MCF 10A (cell line): ENCODE measurements at regions not wholly inside any gene's neighbourhood (a gene's known extent, or its start where the extent isn't known, plus 50 kb on each side); places are given as distances from the start of the nearest gene placed in this dataset.
"Not testable (repeated sequence)": the region's sequence is repeated elsewhere in the genome, so short reads cannot be mapped to it uniquely, and the experiment has no call there.

Experiments used
- BruUV-seq: library from RNA; stranded (reverse); fragments of 400-500 nt; replicated peaks from 2 replicates; lab custom pipeline; 2021; lab: Mats Ljungman, UMichigan
- CTCF ChIA-PET: fragments of 300-600 bp; sonication (Branson Sonifier 250); formaldehyde crosslinking; extraction: SDS; loops from one replicate; lab custom pipeline; 2021; ENCODE audit warnings: antibody characterized with exemption, inconsistent platforms; lab: Yijun Ruan, JAX
- POLR2A ChIA-PET: fragments of 300-600, 350-650 bp; sonication (Branson Sonifier 250); formaldehyde crosslinking; extraction: SDS; loops from one replicate; lab custom pipeline; 2020; ENCODE audit warnings: antibody characterized with exemption, inconsistent platforms; lab: Yijun Ruan, JAX
- DNase-seq: peaks from one replicate; pipeline ENCODE4 v3.0.0-alpha.2; 2018; ENCODE audit not compliant: unreplicated experiment
- H3K27ac Mint-ChIP-seq: one replicate; pipeline ENCODE4 v1.8.0; 2022; ENCODE audit warnings: mild to moderate bottlenecking, low read depth, mixed read lengths; ENCODE audit not compliant: unreplicated experiment
- H3K27me3 Mint-ChIP-seq: one replicate; pipeline ENCODE4 v1.8.0; 2022; ENCODE audit warnings: mixed read lengths; ENCODE audit not compliant: insufficient read depth, unreplicated experiment
- H3K36me3 Mint-ChIP-seq: one replicate; pipeline ENCODE4 v1.8.0; 2022; ENCODE audit warnings: mild to moderate bottlenecking, moderate library complexity, mixed read lengths; ENCODE audit not compliant: insufficient read depth, unreplicated experiment
- H3K4me1 Mint-ChIP-seq: one replicate; pipeline ENCODE4 v1.8.0; 2022; ENCODE audit warnings: mixed read lengths; ENCODE audit not compliant: insufficient read depth, unreplicated experiment
- H3K4me3 Mint-ChIP-seq: one replicate; pipeline ENCODE4 v1.8.0; 2022; ENCODE audit warnings: mild to moderate bottlenecking, moderate library complexity, mixed read lengths; ENCODE audit not compliant: unreplicated experiment
- H3K9me3 Mint-ChIP-seq: one replicate; pipeline ENCODE4 v1.8.0; 2022; ENCODE audit warnings: mixed read lengths; ENCODE audit not compliant: unreplicated experiment
- CTCF ChIP-seq: fragments of 200-600 bp; IDR thresholded peaks from one replicate; pipeline ENCODE4 v1.8.0; 2022; ENCODE audit warnings: antibody characterized with exemption, mild to moderate bottlenecking; ENCODE audit not compliant: unreplicated experiment
- intact Hi-C: fragments of 100-400 bp; cut with micrococcal nuclease; formaldehyde crosslinking; loops from 2 replicates; pipeline ENCODE4 v1.14.1; 2022

- no TSS peak for BruUV-seq
- ChIA-PET POLR2A (no interaction called here), CTCF (no interaction called here)
- Mint-ChIP-seq H3K36me3 (no peaks in the 10 kb centered on the region), H3K4me1 (no peaks in the 10 kb centered on the region), H3K27me3 (peaks cover 8% of the 10 kb centered on the region), H3K9me3 (no peaks in the 10 kb centered on the region), H3K27ac (no peak overlapping the region), H3K4me3 (no peak overlapping the region)
- no peak for TF ChIP-seq CTCF
- no peak for DNase-seq
- intact Hi-C loops: no loop called here
Observed at GRCh38 chr7:131925636-131926035, 369.2 kb upstream of the PODXL start.

DNA sequence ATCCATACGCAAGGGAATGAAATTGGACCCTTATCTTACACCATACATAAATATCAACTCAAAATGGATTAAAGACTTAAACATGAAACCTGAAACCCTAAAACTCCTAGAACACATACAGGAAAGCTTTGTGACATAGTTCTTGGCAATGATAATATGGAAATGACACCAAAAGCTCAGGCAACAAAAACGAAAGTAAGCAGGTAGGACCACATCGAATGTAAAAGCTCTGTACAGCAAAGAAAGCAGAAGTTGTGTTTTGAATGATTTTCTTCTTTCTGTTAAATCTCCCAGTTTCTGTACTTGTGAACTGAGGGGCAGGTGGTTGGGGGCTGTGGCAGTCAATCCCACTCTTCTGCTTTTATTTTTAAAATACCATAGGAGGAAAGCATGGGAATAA lies 368.4 kb upstream of the PODXL start:
- no peak for TF ChIP-seq CTCF
- no peak for DNase-seq
- no TSS peak for BruUV-seq
- POLR2A ChIA-PET: interaction anchor here (0.8 kb wide), 1 partner anchor 30 kb away, joined by 3 read pairs; no protein-coding TSS in a partner anchor
- intact Hi-C loops: no loop called here
- H3K27ac Mint-ChIP-seq: no peak overlapping the region
- H3K36me3 Mint-ChIP-seq: no peaks in the 10 kb centered on the region
- H3K4me3 Mint-ChIP-seq: no peak overlapping the region
- CTCF ChIA-PET: interaction anchor here (1.0 kb wide), 1 partner anchor 20 kb away, joined by 3 read pairs; no protein-coding TSS in a partner anchor
- no peaks in the 10 kb centered on the region for H3K4me1 Mint-ChIP-seq
- H3K9me3 Mint-ChIP-seq: no peaks in the 10 kb centered on the region
- peaks cover 8% of the 10 kb centered on the region for H3K27me3 Mint-ChIP-seq

DNA sequence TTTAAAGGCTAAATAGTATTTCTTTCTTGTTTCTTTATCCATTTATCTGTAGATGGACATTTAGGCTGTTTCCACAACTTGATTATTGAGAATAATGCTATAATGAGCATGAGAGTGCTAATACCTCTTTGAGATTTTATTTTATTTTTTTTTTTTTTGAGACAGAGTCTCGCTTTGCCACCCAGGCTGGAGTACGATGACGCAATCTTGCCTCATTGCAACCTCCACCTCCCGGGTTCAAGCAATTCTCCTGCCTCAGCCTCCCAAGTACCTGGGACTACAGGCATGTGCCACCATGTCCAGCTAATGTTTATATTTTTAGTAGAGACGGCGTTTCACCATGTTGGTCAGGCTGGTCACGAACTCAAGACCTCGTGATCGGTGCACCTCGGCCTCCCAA lies 366.5 kb upstream of the PODXL start:
- POLR2A ChIA-PET, BruUV-seq, H3K27me3 Mint-ChIP-seq, H3K4me3 Mint-ChIP-seq, H3K9me3 Mint-ChIP-seq, intact Hi-C loops, DNase-seq, H3K27ac Mint-ChIP-seq, H3K4me1 Mint-ChIP-seq, H3K36me3 Mint-ChIP-seq: not testable (repeated sequence)
- CTCF ChIA-PET: interaction anchor here (0.6 to 0.7 kb wide), 2 partner anchors 61 to 261 kb away, joined by 3 to 4 read pairs; no protein-coding TSS in a partner anchor

DNA sequence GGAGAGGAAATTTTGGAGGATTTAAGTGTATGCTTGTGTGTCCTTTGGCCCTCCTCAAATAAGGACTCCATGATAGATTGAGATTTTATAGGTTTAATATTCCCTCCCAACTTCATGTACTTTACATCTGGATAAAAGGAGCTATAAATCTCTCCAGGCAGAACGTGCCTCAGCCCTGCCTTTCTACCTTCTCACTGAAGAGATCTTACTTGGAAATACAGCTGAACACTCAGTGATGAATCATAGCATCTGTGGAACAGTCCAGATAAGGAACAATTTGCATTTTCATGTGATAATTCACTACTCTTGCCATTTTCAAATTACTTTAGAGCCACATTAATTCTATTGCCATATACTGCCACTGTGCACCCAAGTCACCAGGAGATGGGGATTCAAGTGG lies 364.6 kb upstream of the PODXL start:
- intact Hi-C loops: no loop called here
- BruUV-seq: no TSS peak
- Mint-ChIP-seq H3K27me3 (peaks cover 8% of the 10 kb centered on the region), H3K36me3 (no peaks in the 10 kb centered on the region), H3K4me3 (no peak overlapping the region), H3K4me1 (no peaks in the 10 kb centered on the region), H3K9me3 (peaks cover 7% of the 10 kb centered on the region), H3K27ac (no peak overlapping the region)
- DNase-seq: no peak
- ChIA-PET POLR2A (interaction anchor here (0.8 kb wide), 1 partner anchor 8 kb away, joined by 4 read pairs; no protein-coding TSS in a partner anchor), CTCF (interaction anchor here (0.9 to 2.6 kb wide), 5 partner anchors 26 to 232 kb away, joined by 3 to 7 read pairs (median 5); no protein-coding TSS in a partner anchor)
- no peak for TF ChIP-seq CTCF
